HG03045 (cell line): ENCODE measurements at regions not wholly inside any gene's neighbourhood (a gene's known extent, or its start where the extent isn't known, plus 50 kb on each side); places are given as distances from the start of the nearest gene placed in this dataset.
"Not testable (repeated sequence)": the region's sequence is repeated elsewhere in the genome, so short reads cannot be mapped to it uniquely, and the experiment has no call there.

Experiments used
- ATAC-seq: cut with Tn5 transposase; IDR thresholded peaks from one replicate; pipeline ENCODE4 v1.9.1; 2021; ENCODE audit warnings: mild to moderate bottlenecking, moderate library complexity; ENCODE audit not compliant: unreplicated experiment

- ATAC-seq = no peak
These were observed 812.6 kb upstream of the SPRY2 start for GRCh38 chr13:81153478-81153877.

GRCh38 chr13:81148822-81149221 is 807.9 kb upstream of the SPRY2 start:
- ATAC-seq = no peak

- ATAC-seq = not testable (repeated sequence)
These were observed 805.6 kb upstream of the SPRY2 start for GRCh38 chr13:81146576-81146975.

GRCh38 chr13:81142306-81142999 is 801.5 kb upstream of the SPRY2 start:
- ATAC-seq = no peak

- ATAC-seq = no peak
These were observed 799.7 kb upstream of the SPRY2 start for GRCh38 chr13:81140675-81141074.

- ATAC-seq = no peak
These were observed 799.1 kb upstream of the SPRY2 start for GRCh38 chr13:81139987-81140386.

GRCh38 chr13:81138353-81138980 is 797.5 kb upstream of the SPRY2 start:
- ATAC-seq = no peak

- ATAC-seq = no peak
These were observed 792.1 kb upstream of the SPRY2 start for GRCh38 chr13:81133066-81133465.

- no peak for ATAC-seq
These were observed 776.5 kb upstream of the SPRY2 start for GRCh38 chr13:81117416-81117815.

- ATAC-seq = no peak
These were observed 775.7 kb upstream of the SPRY2 start for GRCh38 chr13:81116461-81117282.

GRCh38 chr13:81109026-81109425 is 768.1 kb upstream of the SPRY2 start:
- ATAC-seq = no peak

GRCh38 chr13:81106348-81106747 is 765.4 kb upstream of the SPRY2 start:
- no peak for ATAC-seq

- no peak for ATAC-seq
These were observed 763.2 kb upstream of the SPRY2 start for GRCh38 chr13:81104035-81104715.

- not testable (repeated sequence) for ATAC-seq
These were observed 761.1 kb upstream of the SPRY2 start for GRCh38 chr13:81102066-81102465.

- ATAC-seq = no peak
These were observed 748.6 kb upstream of the SPRY2 start for GRCh38 chr13:81089371-81090157.

GRCh38 chr13:81080911-81081454 is 740.1 kb upstream of the SPRY2 start:
- ATAC-seq = no peak

- no peak for ATAC-seq
These were observed 737.1 kb upstream of the SPRY2 start for GRCh38 chr13:81078048-81078447.

GRCh38 chr13:81069822-81070221 is 728.9 kb upstream of the SPRY2 start:
- not testable (repeated sequence) for ATAC-seq

- no peak for ATAC-seq
These were observed 718.0 kb upstream of the SPRY2 start for GRCh38 chr13:81058916-81059290.

- no peak for ATAC-seq
These were observed 717.4 kb upstream of the SPRY2 start for GRCh38 chr13:81058211-81058915.
